ENCODE measurements at regions not wholly inside any gene's neighbourhood (a gene's known extent, or its start where the extent isn't known, plus 50 kb on each side); places are given as distances from the start of the nearest gene placed in this dataset.

GRCh38 chr4:38381788-38382187, 282.2 kb upstream of the KLF3 start (continued):
- no peak for TF ChIP-seq KDM1A (IDR thresholded peaks at IDR 0.05; ENCODE audit: borderline replicate concordance, low read length)
- no peak for TF ChIP-seq BACH1 (IDR thresholded peaks at IDR 0.05; ENCODE audit: low read length)
- no peak for TF ChIP-seq SP2 (IDR thresholded peaks at IDR 0.05; ENCODE audit: low read length)
- no peak for TF ChIP-seq NANOG (IDR thresholded peaks at IDR 0.05; ENCODE audit: insufficient read depth, low read depth, low read length, poor library complexity, severe bottlenecking)
- no peak for TF ChIP-seq SIX5 (IDR thresholded peaks at IDR 0.05; ENCODE audit: low read depth, low read length)
- TF ChIP-seq SRF (IDR thresholded peaks at IDR 0.05; ENCODE audit: low read depth, low read length): no peak
- no peak for TF ChIP-seq FOSL1 (IDR thresholded peaks at IDR 0.05; ENCODE audit: insufficient read depth, low read depth, low read length)
